Stomach (tissue), 8 donors: ENCODE measurements at regions not wholly inside any gene's neighbourhood (a gene's known extent, or its start where the extent isn't known, plus 50 kb on each side); places are given as distances from the start of the nearest gene placed in this dataset.

Experiments
- DNase-seq, 2 donors: peaks; one replicate each; pipeline versions ENCODE4 v3.0.0 to v3.0.0-alpha.2; 2013 to 2019
- H3K27ac ChIP-seq, 5 donors: fragments of 200-600 bp in 4 of 5; sonication (generic) in 4 of 5; one replicate each; pipeline ENCODE4 v1.5.1; 2013 to 2019; ENCODE audit warnings: mild to moderate bottlenecking in 1 of 5, moderate library complexity in 1 of 5
- H3K27me3 ChIP-seq, 3 donors: fragments of 200-600 bp; sonication (generic); one replicate each; pipeline ENCODE4 v1.5.1; 2017 to 2019; ENCODE audit warnings: mixed run types in 1 of 3
- H3K36me3 ChIP-seq, 4 donors: fragments of 200-600 bp; sonication (generic); 1 replicate in 3 of 4; 2 replicates in 1 of 4; pipeline ENCODE4 v1.5.1; 2016 to 2019
- H3K4me1 ChIP-seq, 4 donors: fragments of 200-600 bp; sonication (generic); one replicate each; pipeline ENCODE4 v1.5.1; 2016 to 2019
- H3K4me3 ChIP-seq, 4 donors: fragments of 200-600 bp; sonication (generic) in 3 of 4; one replicate each; pipeline ENCODE4 v1.5.1; 2016 to 2019; ENCODE audit warnings: mild to moderate bottlenecking in 1 of 4
- H3K9me3 ChIP-seq, 4 donors: fragments of 200-600 bp; sonication (generic); one replicate each; pipeline ENCODE4 v1.5.1; 2016 to 2019
- CTCF ChIP-seq, 7 experiments: fragments of 450-650 bp in 4 of 7; fragments of 200-600 bp in 3 of 7; sonication (generic) in 3 of 7; IDR thresholded peaks; one replicate each; pipeline ENCODE4 v1.5.1; 2016 to 2019; ENCODE audit warnings: antibody characterized with exemption in 7 of 7, control low read depth in 2 of 7, mild to moderate bottlenecking in 1 of 7
- EP300 ChIP-seq: sonication (generic); formaldehyde crosslinking; IDR thresholded peaks from one replicate; pipeline ENCODE4 v1.6.1; 2017; ENCODE audit warnings: antibody characterized with exemption
- POLR2A ChIP-seq, 4 donors: fragments of 450-650 bp; IDR thresholded peaks; one replicate each; pipeline ENCODE4 v1.6.1; 2016; ENCODE audit warnings: antibody characterized with exemption in 4 of 4, control low read depth in 2 of 4, mild to moderate bottlenecking in 1 of 4, moderate library complexity in 1 of 4
- POLR2AphosphoS5 ChIP-seq, 3 donors: sonication (generic); formaldehyde crosslinking; IDR thresholded peaks; one replicate each; pipeline ENCODE4 v1.6.1; 2016; ENCODE audit warnings: antibody characterized with exemption in 3 of 3
- WGBS, 5 donors: extraction: QIAGEN DNeasy Blood & Tissue Kit in 3 of 5; methylation state at CpG; one replicate each; pipeline versions ENCODE4 v1.1.5 to v1.1.7; 2013 to 2018; 5-methylcytosine and 5-hydroxymethylcytosine counted together
- intact Hi-C: fragments of 100-400 bp; cut with DNase I; formaldehyde crosslinking; loops from one replicate; pipeline ENCODE4 v1.15.1; 2023; ENCODE audit warnings: low total_unique reads
- donor health status: healthy with polysubstance abuse.
- donor health status: Bipolar disorder and iron deficiency.
- donor health status: healthy.

GRCh38 chr16:48105976-48106375 lies 49.8 kb downstream of the ABCC12 start:
- no peak for DNase-seq
- TF ChIP-seq POLR2AphosphoS5 (IDR thresholded peaks at IDR 0.05) (no peak), POLR2A (IDR thresholded peaks at IDR 0.05) (no peak), EP300 (no peak), CTCF (IDR thresholded peaks at IDR 0.05) (no peak)
- Histone ChIP-seq H3K27ac (no peak overlapping the region), H3K27me3 (no peaks in the 10 kb centered on the region), H3K36me3 (no peaks in the 10 kb centered on the region), H3K4me3 (no peak overlapping the region), H3K4me1 (no peaks in the 10 kb centered on the region), H3K9me3 (no peaks in the 10 kb centered on the region)
- intact Hi-C loops = no loop called here
- 76 to 91% (median 85%) methylated on average over 6 of the region's 6 CpGs for WGBS, 5 donors

- intact Hi-C loops = no loop called here
- Histone ChIP-seq H3K9me3 (no peaks in the 10 kb centered on the region), H3K36me3 (no peaks in the 10 kb centered on the region), H3K27me3 (no peaks in the 10 kb centered on the region), H3K4me1 (no peaks in the 10 kb centered on the region), H3K4me3 (no peak overlapping the region), H3K27ac (no peak overlapping the region)
- TF ChIP-seq POLR2AphosphoS5 (IDR thresholded peaks at IDR 0.05) (no peak), CTCF (IDR thresholded peaks at IDR 0.05) (no peak), POLR2A (IDR thresholded peaks at IDR 0.05) (no peak), EP300 (no peak)
- 71 to 93% (median 76%) methylated on average over 3 to 4 of the region's 4 CpGs for WGBS, 5 donors
- DNase-seq = no peak
These were observed 50.3 kb downstream of the ABCC12 start for GRCh38 chr16:48105456-48105855.

GRCh38 chr16:48103591-48103990 lies 52.2 kb downstream of the ABCC12 start:
- intact Hi-C loops = no loop called here
- no peak overlapping the region for H3K27ac ChIP-seq
- H3K9me3 ChIP-seq = no peaks in the 10 kb centered on the region
- no peak for DNase-seq
- TF ChIP-seq CTCF (IDR thresholded peaks at IDR 0.05) (no peak), POLR2A (IDR thresholded peaks at IDR 0.05) (no peak), EP300 (no peak), POLR2AphosphoS5 (IDR thresholded peaks at IDR 0.05) (no peak)
- no peaks in the 10 kb centered on the region for H3K4me1 ChIP-seq
- H3K27me3 ChIP-seq = no peaks in the 10 kb centered on the region
- H3K4me3 ChIP-seq = no peak overlapping the region
- WGBS, 5 donors = 76 to 84% (median 81%) methylated on average over 4 to 6 of the region's 6 CpGs
- H3K36me3 ChIP-seq = no peaks in the 10 kb centered on the region

GRCh38 chr16:48102083-48103008 lies 53.4 kb downstream of the ABCC12 start:
- WGBS, 5 donors = 82 to 85% (median 83%) methylated on average over 15 of the region's 15 CpGs
- no peak overlapping the region for H3K27ac ChIP-seq
- no peak for DNase-seq
- no peaks in the 10 kb centered on the region for H3K4me1 ChIP-seq
- H3K36me3 ChIP-seq = no peaks in the 10 kb centered on the region
- no peaks in the 10 kb centered on the region for H3K9me3 ChIP-seq
- intact Hi-C loops = no loop called here
- H3K27me3 ChIP-seq = no peaks in the 10 kb centered on the region
- TF ChIP-seq CTCF (IDR thresholded peaks at IDR 0.05) (no peak), POLR2A (IDR thresholded peaks at IDR 0.05) (no peak), EP300 (no peak), POLR2AphosphoS5 (IDR thresholded peaks at IDR 0.05) (no peak)
- no peak overlapping the region for H3K4me3 ChIP-seq
